ENCODE measurements at regions not wholly inside any gene's neighbourhood (a gene's known extent, or its start where the extent isn't known, plus 50 kb on each side); places are given as distances from the start of the nearest gene placed in this dataset.

DNA sequence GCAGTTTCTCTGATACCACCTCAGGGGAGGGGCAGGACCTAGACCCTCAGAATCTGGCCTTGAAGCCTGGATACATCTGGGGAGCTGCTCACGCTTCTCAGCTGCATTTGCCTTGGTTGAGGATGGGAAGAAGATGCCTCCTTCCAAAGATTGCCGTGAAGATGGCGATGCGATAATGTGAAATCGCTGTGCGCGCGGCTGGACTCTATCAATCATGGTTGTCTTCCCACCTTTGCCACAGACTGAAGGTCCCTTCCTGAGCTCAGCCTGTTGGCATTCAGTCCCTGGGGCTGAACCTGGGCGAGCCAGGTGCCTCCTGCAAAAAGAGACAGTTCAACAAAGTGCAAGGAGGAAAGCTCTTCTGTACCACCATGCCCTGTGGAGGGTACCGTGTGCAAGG lies 114.4 kb upstream of the SLC45A1 start:
- DNase-seq (ENCODE audit: low read depth in 2 of 3, low spot score in 2 of 3): no peak

DNA sequence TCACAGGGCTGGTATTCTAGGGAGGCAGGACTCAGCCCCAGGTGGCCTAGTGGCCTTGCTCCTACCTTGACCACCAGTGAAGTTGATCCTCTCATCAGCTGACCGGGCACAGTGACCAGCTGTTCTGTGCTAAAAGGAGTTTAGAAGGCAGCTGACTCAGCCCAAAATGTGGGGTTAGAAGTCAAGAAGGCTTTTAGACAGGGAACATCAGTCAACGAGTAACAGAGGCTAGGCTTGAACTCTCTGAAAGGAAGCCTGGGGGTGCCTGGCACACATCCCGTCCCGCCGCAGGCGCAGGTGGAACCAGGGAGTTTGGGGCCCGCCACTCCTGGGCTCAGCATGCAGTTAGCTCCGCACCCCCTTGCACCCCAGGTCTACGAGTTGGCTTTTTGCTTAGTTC lies 114.9 kb upstream of the SLC45A1 start:
- no peak for DNase-seq (ENCODE audit: low read depth in 2 of 3, low spot score in 2 of 3)

DNA sequence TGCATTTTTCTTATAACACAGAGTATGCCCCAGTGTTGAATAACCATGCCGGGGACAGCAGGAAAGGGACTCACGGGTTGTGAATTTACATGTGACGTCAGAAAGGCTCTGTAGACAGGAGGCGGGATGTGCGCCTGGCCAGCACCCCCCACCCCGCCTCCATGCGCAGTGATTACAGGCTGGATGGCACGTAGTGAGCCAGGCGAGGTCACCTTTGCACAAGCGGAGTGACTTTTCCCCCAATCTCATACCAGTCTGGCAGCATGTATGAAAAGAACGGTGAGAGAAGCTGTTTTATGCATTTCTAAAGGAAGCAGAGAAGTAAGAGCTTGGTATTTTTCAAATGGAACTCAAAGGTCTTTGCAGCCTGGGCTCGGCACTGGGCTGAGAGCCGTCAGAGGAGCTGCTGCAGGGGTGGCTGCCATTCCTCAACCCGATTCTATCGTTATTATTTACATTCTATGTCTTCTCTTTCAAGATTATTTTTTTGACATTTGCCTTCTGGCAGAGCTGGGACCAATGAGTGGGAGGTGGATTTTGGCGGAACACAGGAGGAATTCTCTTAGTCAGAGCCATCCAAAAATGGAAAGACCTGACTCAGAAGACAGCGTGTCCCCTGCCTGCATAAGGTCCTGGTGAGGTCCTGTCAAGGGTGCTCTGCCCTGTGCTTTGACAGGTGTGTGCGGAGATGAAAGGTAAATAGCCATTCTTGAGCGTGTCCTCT lies 115.6 kb upstream of the SLC45A1 start:
- DNase-seq (ENCODE audit: low read depth in 2 of 3, low spot score in 2 of 3): no peak

DNA sequence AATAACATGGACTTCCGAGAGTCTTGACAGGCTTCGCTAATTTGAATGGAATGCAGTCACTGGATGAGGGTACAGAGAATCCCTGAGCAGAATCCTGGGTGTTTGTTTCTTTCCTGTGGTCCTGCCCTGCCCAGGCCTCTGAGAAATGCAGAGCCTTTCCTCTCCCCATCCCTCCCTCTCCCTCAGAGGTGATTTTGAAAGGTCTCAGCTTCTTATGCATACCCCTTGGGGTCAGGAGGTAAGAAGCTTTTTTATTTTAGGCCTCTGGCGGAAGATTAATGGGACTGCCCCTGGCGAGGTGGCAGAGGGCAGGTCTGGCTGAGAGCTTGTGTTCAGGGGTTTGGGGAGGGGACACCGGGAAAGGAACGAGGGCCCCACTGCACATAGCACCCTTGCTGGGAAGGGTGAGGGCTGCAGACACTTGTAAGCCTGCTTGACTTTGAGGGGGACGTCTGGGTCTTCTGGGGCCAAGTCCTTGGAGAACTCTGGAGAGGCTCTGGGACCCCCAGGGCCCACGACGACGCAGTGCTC lies 116.5 kb upstream of the SLC45A1 start:
- DNase-seq (ENCODE audit: low read depth in 2 of 3, low spot score in 2 of 3): no peak

DNA sequence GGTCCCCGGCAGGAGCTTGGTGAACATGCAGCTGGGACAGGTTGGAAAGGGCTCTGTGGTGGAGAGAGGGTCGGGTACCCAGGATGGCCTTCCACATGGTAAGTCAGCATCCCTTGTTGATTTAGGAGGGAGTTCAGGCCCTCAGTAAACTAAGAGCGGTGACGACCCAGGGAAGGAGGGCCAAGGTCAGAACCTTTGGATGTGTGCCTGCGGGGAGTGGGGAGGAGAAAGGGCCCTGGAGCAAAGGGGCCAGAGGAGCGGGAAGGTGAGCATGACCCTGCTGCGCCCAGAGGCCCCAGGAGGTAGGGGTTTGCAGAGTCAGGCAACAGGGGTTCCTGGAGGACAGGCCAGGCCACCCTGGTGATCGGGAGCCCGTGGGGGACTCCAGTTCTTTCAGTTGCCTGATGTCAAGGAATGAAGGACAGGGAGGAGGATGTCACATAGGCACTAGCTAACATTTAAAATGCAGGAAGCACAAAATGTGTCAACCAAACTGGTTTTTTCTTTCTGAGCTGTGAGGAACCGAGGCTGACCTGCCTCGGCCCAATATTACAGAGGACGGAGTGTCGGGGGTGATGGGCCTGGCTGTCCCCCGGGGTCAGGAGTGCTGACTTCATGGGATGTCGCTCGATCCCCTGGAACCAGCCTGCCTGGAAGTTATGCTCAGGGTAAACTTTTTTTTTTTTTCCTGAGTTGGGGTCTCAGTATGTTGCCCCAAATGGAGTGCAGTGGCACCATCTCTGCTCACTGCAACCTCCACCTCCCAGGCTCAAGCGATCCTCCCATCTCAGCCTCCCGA lies 117.4 kb upstream of the SLC45A1 start:
- DNase-seq (ENCODE audit: low read depth in 2 of 3, low spot score in 2 of 3): no peak

DNA sequence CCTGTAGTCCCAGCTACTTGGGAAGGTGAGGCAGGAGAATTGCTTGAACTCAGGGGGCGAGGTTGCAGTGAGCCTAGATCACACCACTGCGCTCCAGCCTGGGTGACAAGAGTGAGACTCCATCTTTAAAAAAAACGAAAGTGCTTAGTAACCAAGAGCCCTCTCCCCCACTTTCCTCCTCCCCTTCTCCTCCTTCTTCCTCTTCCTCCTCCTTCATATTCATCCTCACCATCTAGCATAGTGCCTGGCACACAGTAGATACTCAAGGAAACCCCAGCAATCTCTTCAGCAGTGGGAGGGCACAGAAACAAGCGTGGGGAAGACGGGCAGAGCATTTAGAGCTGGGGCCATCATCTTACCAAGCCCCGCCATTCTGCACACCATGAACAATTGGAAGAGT lies 119.4 kb upstream of the SLC45A1 start:
- no peak for DNase-seq (ENCODE audit: low read depth in 2 of 3, low spot score in 2 of 3)

DNA sequence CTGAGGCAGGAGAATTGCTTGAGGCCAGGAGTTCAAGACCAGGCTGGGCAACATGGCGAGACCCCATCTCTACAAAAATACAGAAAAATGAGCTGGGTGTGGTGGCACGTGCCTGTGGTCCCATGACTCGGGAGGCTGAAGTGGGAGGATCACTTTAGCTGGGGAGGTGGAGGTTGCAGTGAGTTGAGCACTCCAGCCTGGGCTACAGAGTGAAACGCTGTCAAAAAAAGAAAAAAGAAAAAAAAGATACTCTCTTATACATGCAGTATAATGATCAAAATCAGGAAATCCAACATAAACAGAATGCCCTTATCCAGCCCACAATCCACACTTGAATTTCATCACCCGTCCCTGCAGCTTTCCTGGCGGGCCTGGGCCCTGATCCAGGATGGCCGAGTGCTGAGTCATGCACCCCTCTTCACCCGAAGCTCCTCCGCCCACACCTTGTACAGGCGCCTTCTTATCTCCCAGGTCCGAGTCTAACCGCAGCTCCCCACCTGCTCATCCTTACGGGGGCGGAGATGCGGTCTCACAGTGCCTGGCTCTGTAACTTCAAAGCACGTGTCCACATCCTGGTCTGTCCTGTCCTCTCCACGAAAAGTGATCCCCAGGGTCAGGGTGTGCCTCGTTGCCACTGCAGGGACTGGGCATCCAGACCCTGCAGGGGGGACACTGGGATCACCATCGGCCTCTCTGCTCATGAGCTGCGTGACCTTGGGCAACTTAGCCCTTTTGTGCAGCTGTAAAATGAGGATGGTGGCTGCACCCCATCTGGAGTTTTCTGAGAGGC lies 120.2 kb upstream of the SLC45A1 start:
- DNase-seq (ENCODE audit: low read depth in 2 of 3, low spot score in 2 of 3): no peak

DNA sequence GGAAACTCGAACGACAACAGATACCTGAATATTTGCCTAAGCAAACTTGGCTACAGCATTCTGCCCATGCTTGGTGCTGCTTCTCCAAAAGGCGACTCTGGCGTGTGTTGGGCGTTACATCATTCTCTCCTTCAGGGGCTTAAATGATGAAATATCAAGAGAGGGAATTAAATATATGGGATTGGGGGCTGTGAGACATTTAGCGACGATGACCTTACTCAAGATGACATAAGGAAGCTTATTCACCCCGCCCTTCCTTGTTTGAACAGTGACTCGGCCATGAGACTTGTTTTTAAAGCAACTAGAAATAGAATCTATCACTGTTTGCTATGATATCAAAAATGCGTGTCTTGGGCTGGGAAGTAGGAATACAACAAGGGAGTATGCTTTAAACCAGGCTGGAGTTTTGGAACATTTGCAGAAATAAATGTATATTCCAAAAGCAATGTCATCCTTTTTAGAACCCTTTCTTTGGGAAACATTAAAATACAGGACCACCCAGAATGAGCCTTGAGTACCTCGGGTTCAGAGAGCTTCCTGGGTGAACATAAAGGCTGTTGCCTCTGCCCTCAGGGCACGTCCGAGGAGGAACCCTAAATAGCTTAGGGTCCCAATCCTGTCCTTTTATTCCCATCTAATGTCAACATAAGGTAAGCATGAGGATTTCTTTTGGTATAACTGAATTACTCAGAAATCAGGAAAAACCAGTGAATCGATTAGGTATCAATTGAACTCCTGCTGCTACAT lies 123.3 kb upstream of the SLC45A1 start:
- DNase-seq (ENCODE audit: low read depth in 2 of 3, low spot score in 2 of 3): no peak

DNA sequence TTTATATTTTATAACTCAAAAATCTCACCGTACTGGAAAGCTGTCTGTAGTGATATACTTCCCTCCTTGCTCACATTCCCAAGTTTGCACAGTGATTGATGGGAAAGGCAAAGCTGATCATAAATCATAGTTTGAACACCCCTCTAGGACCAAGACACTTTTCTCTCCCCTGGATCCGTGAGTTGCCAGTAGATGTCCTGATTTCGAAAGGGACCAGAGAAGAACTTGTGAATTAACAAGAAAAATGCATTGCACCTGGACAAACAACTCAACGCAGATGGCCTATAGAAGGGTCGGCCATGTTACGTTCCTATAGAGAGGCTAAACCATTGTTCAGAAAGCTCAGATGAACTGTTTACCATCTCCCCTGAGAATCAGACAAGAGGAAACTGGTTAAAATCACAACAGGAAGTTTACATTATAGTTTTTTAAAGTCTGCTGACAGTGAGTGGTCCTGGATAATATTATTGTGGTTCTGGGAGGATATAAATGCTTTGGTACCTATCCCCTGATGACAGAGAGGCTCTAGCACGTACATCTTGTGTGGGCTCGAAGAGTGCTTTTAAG lies 124.0 kb upstream of the SLC45A1 start:
- DNase-seq (ENCODE audit: low read depth in 2 of 3, low spot score in 2 of 3): no peak

DNA sequence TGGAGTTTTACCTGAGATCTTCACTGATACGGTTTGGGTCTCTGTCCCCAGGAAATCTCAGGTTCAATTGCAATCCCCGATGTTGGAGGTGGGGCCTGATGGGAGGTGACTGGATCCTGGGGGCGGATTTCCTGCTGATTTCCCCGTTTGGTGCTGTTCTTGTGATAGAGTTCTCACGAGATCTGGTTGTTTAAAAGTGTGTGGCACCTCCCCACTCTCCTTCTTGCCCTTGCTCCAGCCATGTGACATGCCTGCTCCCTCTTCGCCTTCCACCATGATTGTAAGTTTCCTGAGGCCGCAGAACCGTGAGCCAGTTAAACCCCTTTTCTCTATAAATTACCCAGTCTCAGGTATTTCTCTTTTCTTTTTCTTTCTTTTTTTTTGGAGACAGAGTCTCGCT lies 126.4 kb upstream of the SLC45A1 start:
- DNase-seq (ENCODE audit: low read depth in 2 of 3, low spot score in 2 of 3): no peak

DNA sequence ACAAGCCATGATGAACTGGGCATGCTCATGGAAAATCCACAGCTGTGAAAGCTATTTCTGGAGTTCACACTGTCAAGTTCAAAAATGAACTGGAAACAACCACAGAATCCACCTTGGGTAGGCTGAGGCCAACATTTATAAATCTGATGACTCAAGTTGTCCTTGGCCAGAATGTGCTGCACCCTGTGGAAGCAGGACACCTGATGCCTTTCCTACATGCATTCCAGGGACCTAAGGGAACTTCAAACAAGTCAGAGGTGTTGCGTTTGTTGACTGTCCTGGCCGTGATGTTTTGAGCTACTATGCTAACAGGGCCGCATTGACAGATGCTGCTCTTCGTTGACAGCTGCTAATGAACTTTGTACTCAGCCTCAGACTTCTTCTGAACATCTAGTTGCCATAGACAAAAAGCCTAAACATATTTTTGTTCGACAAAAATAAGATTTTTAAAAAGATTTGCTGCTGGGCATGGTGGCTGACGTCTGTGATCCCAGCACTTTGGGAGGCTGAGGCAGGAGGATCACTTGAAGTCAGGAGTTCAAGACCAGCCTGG lies 127.9 kb upstream of the SLC45A1 start:
- DNase-seq (ENCODE audit: low read depth in 2 of 3, low spot score in 2 of 3): no peak

DNA sequence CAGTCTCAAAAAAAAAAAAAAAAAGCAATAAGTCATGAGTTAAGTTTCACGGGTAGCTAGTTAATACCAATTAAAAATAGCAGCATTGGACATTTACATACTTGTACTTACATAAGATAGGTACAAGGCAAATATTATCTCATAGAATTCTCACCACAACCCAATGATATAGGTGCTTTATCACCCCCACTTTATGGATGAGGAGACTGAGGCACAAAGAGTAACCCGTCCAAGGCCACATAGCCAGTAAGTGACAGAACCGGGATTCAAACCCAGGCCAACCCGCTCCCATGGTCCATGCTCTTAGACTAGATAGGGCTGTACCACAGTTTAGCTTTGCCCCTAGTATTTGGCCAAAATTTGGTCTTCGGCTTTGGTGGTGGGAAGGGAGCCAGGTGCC lies 132.5 kb upstream of the SLC45A1 start:
- DNase-seq (ENCODE audit: low read depth in 2 of 3, low spot score in 2 of 3): no peak

DNA sequence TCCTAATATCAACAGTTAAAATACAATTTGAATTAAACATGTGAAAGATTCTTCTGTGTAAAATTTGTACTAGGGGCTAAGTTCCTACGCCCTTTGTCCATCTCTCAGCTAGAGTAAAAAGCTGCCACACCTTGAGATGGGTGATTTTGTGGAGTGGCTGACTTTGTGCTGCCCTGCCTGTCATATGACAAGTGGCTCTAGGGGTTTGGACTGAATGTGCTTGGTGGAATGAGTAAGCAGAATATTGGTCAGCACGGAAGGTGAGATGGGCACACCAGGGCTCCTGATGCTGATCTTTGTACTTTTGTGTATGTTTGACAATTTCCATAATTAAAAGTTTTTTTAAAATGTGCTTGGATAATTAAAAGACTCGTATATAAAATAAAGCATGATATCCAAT lies 133.6 kb upstream of the SLC45A1 start:
- DNase-seq (ENCODE audit: low read depth in 2 of 3, low spot score in 2 of 3): no peak

DNA sequence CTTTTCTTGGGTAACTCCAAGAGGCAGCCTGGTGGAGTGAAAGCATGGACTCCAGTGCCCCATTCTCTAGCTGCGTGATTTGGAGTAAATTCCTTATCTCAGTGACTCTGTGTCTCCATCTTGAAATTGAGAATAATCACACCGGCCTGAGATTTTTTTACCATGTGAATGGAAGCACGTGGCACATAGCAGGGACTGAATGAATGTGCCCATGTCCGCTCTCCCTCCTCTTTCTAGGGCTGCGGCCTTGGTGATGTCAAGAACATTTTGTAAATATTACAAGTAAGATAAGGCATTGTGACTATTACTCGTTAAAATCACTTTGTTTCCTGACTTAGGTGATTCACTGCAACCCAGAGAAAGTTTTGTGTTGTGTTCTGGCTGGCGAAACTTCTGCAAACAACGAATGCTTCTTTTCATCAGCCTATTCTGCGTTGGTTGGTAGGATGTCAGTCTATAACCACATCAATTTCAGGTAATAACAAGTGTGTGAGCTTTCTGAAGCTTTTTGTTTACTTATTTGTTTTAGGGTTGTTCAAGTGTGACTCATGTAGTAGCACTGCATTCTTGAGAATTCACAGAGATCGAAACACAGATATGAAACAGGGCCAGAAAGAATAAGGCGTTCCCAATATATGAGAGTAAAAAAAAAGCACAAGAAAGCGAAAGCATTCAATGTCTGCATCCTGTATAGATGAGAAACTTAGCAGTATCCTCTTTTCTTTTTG lies 135.7 kb upstream of the SLC45A1 start:
- no peak for DNase-seq (ENCODE audit: low read depth in 2 of 3, low spot score in 2 of 3)

DNA sequence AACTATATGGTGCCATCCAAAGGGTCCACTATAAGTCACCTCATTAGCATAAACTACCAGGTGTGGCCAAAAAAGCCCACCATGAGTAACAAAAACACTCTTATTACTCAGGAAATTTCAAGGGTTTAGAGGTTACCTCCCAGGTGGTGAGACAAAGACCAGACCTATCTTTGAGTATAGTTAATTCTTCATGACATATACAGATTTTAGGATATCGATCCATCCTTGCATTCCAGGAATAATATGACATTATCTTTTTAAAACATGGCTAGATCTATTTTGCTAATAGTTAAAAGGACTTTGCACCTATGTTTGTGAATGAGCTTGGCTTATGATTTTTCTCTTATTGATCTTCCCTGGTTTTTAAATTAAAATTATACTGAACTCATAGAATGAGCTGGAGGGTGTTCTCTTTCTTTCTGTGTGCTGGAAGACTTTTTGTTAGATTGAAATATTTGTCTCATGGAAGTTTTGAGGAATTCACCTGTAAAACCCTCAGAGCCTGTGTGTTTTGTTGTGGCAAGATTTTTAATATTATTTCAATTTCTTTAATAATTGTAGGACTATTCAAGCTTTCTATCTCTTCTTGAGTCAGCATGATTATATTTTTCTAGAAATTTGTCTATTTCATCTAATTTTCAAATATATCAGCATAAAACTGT lies 138.7 kb upstream of the SLC45A1 start:
- DNase-seq (ENCODE audit: low read depth in 2 of 3, low spot score in 2 of 3): no peak

DNA sequence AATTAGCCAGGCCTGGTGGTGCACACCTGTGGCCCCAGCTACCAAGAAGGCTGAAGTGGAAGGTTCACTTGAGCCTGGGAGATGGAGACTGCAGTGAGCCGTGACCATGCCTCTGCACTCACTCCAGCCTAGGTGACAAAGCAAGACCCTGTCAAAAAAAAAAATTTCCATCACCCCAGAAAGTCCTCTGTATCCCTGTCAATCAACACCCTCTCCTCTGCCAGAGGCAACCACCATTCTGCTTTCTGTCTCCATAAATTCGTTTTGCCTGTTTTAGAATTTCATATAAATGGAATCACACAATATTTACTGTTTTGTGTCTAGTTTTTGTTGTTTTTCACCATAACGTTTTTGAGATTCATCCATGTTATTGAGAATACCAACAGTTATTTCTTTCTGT lies 141.6 kb upstream of the SLC45A1 start:
- DNase-seq (ENCODE audit: low read depth in 2 of 3, low spot score in 2 of 3): no peak

DNA sequence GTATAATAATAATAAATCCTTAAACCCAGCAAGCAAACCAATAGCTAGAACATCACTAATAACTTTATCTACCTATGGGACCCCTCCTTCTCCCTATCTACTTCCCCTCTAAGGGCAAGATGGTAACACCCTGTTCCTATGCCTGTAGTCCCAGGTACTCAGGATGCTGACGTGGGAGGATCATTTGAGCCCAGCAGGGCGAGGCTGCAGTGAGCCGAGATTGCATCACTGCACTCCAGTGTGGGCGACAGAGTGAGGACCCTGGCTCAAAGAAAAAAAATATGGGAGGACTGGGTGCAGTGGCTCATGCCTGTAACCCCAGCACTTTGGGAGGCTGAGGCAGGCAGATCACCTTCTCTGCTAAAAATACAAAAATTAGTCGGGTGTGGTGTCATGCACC lies 143.1 kb upstream of the SLC45A1 start:
- DNase-seq (ENCODE audit: low read depth in 2 of 3, low spot score in 2 of 3): no peak

DNA sequence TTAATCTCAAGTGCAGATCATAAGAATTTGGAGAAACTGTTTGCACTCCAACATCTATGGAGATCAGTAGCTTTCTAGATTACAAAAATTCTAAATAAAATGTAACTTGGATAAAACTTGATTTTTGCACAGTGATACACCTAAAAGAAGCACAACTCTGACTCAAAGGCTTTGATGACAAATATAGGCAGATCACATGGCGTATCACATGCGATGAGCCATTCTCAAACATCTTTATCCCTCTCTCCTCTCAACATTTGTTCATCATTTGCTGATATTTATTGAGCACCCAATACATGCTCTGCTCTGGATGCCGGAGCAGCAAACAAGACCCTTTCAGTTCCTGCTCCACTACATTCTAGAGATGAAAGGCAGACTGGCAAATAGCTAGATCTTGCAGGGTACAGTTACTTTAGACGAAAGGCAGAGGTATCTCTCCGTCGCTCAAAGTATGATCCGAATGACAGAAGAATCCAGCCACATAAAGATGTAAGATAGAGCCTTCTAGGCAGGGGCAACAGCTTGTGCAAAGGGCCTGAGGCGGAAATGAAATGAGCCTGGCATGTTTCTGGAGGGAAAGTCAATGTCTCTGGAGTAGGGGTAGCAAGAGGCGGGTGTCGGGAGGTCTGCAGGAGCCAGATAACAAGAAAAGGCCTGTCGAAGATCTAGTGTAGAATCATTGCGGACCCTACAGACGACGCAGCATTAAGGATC lies 145.8 kb upstream of the ERRFI1 start:
- no peak for DNase-seq (ENCODE audit: low read depth in 2 of 3, low spot score in 2 of 3)
